ENCODE measurements at regions not wholly inside any gene's neighbourhood (a gene's known extent, or its start where the extent isn't known, plus 50 kb on each side); places are given as distances from the start of the nearest gene placed in this dataset.

GRCh38 chr12:90021795-90022440 is 313.3 kb upstream of the ATP2B1 start:
- no peaks in the 10 kb centered on the region for H3K4me1 ChIP-seq
- 95 to 96% methylated on average over 2 of the region's 2 CpGs for WGBS, 2 donors
- intact Hi-C loops (cut with DNase I) = no loop called here
- no peak overlapping the region for H3K4me3 ChIP-seq (replicated peaks in 1 of 3)
- no peak for DNase-seq
- TF ChIP-seq CTCF (IDR thresholded peaks at IDR 0.05) = no peak
- TF ChIP-seq POLR2A (IDR thresholded peaks at IDR 0.05) = no peak
- H3K27me3 ChIP-seq = no peaks in the 10 kb centered on the region
- H3K36me3 ChIP-seq = no peaks in the 10 kb centered on the region
- no peaks in the 10 kb centered on the region for H3K9me3 ChIP-seq
- H3K27ac ChIP-seq = no peak overlapping the region

- no peak overlapping the region for H3K4me3 ChIP-seq (replicated peaks in 1 of 3)
- H3K27me3 ChIP-seq = no peaks in the 10 kb centered on the region
- intact Hi-C loops (cut with DNase I) = no loop called here
- no peaks in the 10 kb centered on the region for H3K9me3 ChIP-seq
- no peaks in the 10 kb centered on the region for H3K36me3 ChIP-seq
- WGBS, 2 donors = 79 to 82% methylated on average over 6 of the region's 6 CpGs
- no peak for TF ChIP-seq POLR2A (IDR thresholded peaks at IDR 0.05)
- no peak for TF ChIP-seq CTCF (IDR thresholded peaks at IDR 0.05)
- no peaks in the 10 kb centered on the region for H3K4me1 ChIP-seq
- no peak overlapping the region for H3K27ac ChIP-seq
- DNase-seq = no peak
These were observed 312.2 kb upstream of the ATP2B1 start for GRCh38 chr12:90020881-90021280.

GRCh38 chr12:90020436-90020835 is 311.8 kb upstream of the ATP2B1 start:
- Histone ChIP-seq H3K27me3 (no peaks in the 10 kb centered on the region), H3K27ac (no peak overlapping the region), H3K9me3 (no peaks in the 10 kb centered on the region), H3K4me1 (no peaks in the 10 kb centered on the region), H3K36me3 (no peaks in the 10 kb centered on the region), H3K4me3 (replicated peaks in 1 of 3) (no peak overlapping the region)
- DNase-seq = no peak
- intact Hi-C loops (cut with DNase I) = no loop called here
- TF ChIP-seq CTCF (IDR thresholded peaks at IDR 0.05) = no peak
- no peak for TF ChIP-seq POLR2A (IDR thresholded peaks at IDR 0.05)
- WGBS, 2 donors = 79% methylated on average over 2 of the region's 2 CpGs

- TF ChIP-seq POLR2A (IDR thresholded peaks at IDR 0.05) = no peak
- no peak for TF ChIP-seq CTCF (IDR thresholded peaks at IDR 0.05)
- intact Hi-C loops (cut with DNase I) = no loop called here
- H3K4me3 ChIP-seq (replicated peaks in 1 of 3) = no peak overlapping the region
- H3K27ac ChIP-seq = no peak overlapping the region
- DNase-seq = no peak
- WGBS, 2 donors = 87 to 95% methylated on average over 1 of the region's 1 CpG
- H3K27me3 ChIP-seq = no peaks in the 10 kb centered on the region
- no peaks in the 10 kb centered on the region for H3K36me3 ChIP-seq
- H3K9me3 ChIP-seq = no peaks in the 10 kb centered on the region
- H3K4me1 ChIP-seq = no peaks in the 10 kb centered on the region
These were observed 311.4 kb upstream of the ATP2B1 start for GRCh38 chr12:90020014-90020413.

GRCh38 chr12:90017316-90017715 is 308.7 kb upstream of the ATP2B1 start:
- H3K9me3 ChIP-seq = no peaks in the 10 kb centered on the region
- DNase-seq = no peak
- H3K27me3 ChIP-seq = no peaks in the 10 kb centered on the region
- H3K27ac ChIP-seq = no peak overlapping the region
- 82 to 86% methylated on average over 2 of the region's 2 CpGs for WGBS, 2 donors
- no peak for TF ChIP-seq POLR2A (IDR thresholded peaks at IDR 0.05)
- TF ChIP-seq CTCF (IDR thresholded peaks at IDR 0.05) = no peak
- no peaks in the 10 kb centered on the region for H3K4me1 ChIP-seq
- H3K36me3 ChIP-seq = no peaks in the 10 kb centered on the region
- H3K4me3 ChIP-seq (replicated peaks in 1 of 3) = no peak overlapping the region
- intact Hi-C loops (cut with DNase I) = no loop called here

Measured in thyroid gland (tissue), 4 donors.